ENCODE measurements at regions not wholly inside any gene's neighbourhood (a gene's known extent, or its start where the extent isn't known, plus 50 kb on each side); places are given as distances from the start of the nearest gene placed in this dataset.
"Not testable (repeated sequence)": the region's sequence is repeated elsewhere in the genome, so short reads cannot be mapped to it uniquely, and the experiment has no call there.

DNA sequence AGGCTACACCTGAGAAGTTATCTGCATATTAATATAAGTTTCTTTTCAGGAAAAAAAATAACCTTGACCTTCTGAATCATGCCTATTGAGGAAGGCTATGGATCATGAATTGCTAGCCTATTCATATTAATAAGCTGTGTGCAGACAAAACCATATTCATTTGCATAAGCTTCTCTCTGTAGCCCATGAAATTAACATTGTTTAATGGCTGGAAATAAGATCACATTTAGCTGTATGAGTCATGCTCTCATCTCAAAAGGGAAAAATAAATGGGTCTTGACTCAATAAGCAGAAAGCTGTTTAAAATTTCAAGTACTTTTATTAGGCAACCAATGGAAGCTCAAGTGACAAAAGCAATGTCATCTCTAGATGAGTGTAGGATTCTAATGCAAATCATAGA is 330.0 kb upstream of the DEPDC1 start:
- H3K27ac ChIP-seq (ENCODE audit: low read depth, low read length): no peak overlapping the region

DNA sequence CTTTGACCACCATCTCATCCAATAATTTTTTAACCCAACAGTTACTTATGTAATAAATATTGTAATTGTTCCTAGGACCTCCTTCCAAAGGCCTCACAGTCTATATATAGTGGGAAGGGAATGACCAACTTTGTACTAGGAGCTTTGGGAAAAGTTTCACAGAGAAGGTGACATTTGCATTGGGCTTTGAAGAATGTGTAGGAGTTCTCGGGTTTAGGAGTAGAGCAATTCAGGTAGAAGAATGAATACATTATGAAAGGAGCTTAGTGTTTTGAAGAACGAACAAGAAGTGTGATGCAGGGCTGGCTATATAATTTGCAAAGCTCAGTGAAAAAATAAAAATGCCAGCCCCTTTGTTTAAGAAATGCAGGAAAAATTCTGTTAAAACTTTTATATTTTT is 330.4 kb upstream of the DEPDC1 start:
- Histone ChIP-seq H3K27ac (ENCODE audit: low read depth, low read length) (no peak overlapping the region), H3K4me3 (ENCODE audit: low read length) (no peak overlapping the region), H3K36me3 (ENCODE audit: control insufficient read depth, insufficient read depth, low read length) (no peaks in the 10 kb centered on the region), H3K4me1 (ENCODE audit: control insufficient read depth, insufficient read depth, low read length) (no peaks in the 10 kb centered on the region), H3K27me3 (ENCODE audit: control insufficient read depth, insufficient read depth, low read length) (no peaks in the 10 kb centered on the region), H3K9ac (ENCODE audit: low read length) (no peak overlapping the region)

More for the DNA sequence above, 330.0 kb upstream of the DEPDC1 start:
- Histone ChIP-seq H3K9ac (ENCODE audit: low read length) (no peak overlapping the region), H3K4me3 (ENCODE audit: low read length) (no peak overlapping the region), H3K36me3 (ENCODE audit: control insufficient read depth, insufficient read depth, low read length) (no peaks in the 10 kb centered on the region), H3K27me3 (ENCODE audit: control insufficient read depth, insufficient read depth, low read length) (no peaks in the 10 kb centered on the region), H3K4me1 (ENCODE audit: control insufficient read depth, insufficient read depth, low read length) (no peaks in the 10 kb centered on the region)

DNA sequence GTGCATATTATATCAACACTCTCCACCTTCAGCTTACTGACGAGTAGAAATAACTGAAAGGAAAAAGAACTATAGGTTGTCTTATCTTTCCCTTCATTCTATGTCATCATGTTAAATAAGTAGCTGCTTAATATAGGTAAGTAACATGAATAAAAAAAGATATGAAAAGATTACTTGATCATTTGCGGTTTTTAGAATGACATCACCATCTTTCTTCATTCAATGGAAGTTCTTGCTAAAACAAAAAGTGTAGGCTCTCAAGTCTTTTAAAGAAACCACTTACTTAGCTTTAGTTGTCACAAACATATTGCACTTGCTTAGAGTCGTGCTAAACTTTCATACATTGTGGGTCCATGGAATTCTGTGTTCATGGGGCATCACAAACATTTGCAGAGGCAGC is 331.1 kb upstream of the DEPDC1 start:
- Histone ChIP-seq H3K4me3 (ENCODE audit: low read length) (no peak overlapping the region), H3K36me3 (ENCODE audit: control insufficient read depth, insufficient read depth, low read length) (no peaks in the 10 kb centered on the region), H3K4me1 (ENCODE audit: control insufficient read depth, insufficient read depth, low read length) (no peaks in the 10 kb centered on the region), H3K27me3 (ENCODE audit: control insufficient read depth, insufficient read depth, low read length) (no peaks in the 10 kb centered on the region), H3K9ac (ENCODE audit: low read length) (no peak overlapping the region), H3K27ac (ENCODE audit: low read depth, low read length) (no peak overlapping the region)

DNA sequence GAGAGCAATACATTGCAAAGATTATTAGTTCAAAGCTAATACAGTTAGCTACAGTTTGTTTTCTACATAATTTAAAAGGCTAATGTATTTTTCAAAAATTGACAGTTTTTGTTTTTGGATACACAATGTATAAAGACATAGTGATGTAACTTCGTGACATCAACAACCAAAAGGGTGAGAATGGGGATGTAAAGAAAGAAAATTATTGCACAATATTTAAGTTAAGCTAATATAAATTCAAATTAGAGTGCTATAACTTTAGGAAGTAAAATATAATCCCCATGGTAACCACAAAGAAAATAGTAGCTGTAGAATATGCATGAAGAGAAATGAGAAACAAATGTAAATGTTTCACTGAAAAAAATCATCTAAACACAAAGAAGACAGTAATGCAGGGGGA is 334.4 kb upstream of the DEPDC1 start:
- Histone ChIP-seq H3K4me1 (ENCODE audit: control insufficient read depth, insufficient read depth, low read length) (no peaks in the 10 kb centered on the region), H3K4me3 (ENCODE audit: low read length) (no peak overlapping the region), H3K36me3 (ENCODE audit: control insufficient read depth, insufficient read depth, low read length) (no peaks in the 10 kb centered on the region), H3K27me3 (ENCODE audit: control insufficient read depth, insufficient read depth, low read length) (no peaks in the 10 kb centered on the region), H3K27ac (ENCODE audit: low read depth, low read length) (no peak overlapping the region), H3K9ac (ENCODE audit: low read length) (no peak overlapping the region)

DNA sequence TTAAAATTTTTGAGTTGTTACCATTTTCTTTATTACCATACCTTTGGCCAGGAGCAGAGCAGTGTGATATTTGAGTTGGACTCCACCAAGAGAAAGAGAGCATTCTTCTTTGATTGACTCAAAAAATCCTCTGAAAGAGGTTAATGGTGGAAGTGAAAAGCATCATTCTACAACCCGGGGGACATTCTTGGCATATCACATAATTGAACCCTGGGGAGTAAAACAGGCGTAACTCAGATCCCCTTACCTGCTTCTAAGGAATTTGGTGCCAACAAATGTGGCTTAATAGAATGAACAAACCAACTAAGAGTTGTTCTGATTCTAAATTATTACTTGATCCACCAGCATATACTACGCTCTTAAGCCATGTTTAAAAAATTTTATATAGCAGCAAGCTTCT is 351.1 kb upstream of the DEPDC1 start:
- Histone ChIP-seq H3K4me3 (ENCODE audit: low read length) (no peak overlapping the region), H3K27me3 (ENCODE audit: control insufficient read depth, insufficient read depth, low read length) (no peaks in the 10 kb centered on the region), H3K27ac (ENCODE audit: low read depth, low read length) (no peak overlapping the region), H3K36me3 (ENCODE audit: control insufficient read depth, insufficient read depth, low read length) (no peaks in the 10 kb centered on the region), H3K9ac (ENCODE audit: low read length) (no peak overlapping the region), H3K4me1 (ENCODE audit: control insufficient read depth, insufficient read depth, low read length) (no peaks in the 10 kb centered on the region)

DNA sequence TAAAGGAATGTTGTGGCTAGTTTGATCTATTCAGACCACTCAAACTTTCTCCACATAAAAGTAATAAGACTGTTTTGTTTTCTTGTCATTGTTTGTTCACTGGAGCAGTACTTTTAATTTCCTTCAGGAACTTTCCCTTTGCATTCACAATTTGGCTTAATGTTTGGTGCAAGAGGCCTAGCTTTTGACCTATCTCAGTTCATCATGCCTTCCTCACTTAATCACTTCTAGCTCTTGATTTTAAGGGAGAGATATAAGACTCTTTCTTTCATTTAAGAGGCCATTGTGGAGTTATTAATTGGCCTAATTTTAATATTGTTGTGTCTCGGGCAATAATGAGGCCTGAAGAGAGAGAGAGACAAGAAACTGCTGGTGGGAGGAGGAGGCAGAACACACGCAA is 371.7 kb upstream of the DEPDC1 start:
- H3K4me3 ChIP-seq (ENCODE audit: low read length): no peak overlapping the region
- no peaks in the 10 kb centered on the region for H3K27me3 ChIP-seq (ENCODE audit: control insufficient read depth, insufficient read depth, low read length)
- H3K9ac ChIP-seq (ENCODE audit: low read length): no peak overlapping the region
- H3K4me1 ChIP-seq (ENCODE audit: control insufficient read depth, insufficient read depth, low read length): no peaks in the 10 kb centered on the region
- no peaks in the 10 kb centered on the region for H3K36me3 ChIP-seq (ENCODE audit: control insufficient read depth, insufficient read depth, low read length)
- H3K27ac ChIP-seq (ENCODE audit: low read depth, low read length): no peak overlapping the region

DNA sequence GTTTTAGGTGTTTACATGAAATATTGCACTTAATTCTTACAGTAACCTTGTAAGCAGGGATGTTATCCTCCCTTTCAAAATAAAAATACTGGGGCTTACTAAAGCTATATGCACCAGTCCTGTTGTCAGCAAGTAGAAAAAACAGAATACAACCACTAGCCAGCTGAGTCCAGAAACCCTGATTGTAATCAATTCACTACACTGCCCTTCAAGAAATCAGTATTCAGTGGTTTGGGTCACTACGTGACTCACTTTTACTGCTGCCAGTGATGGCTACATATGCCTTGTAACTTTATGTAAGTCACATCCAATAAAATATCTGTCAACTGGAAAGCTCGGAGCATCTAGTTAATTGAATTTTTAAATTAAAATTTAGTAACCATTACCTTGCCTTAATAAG is 376.3 kb upstream of the DEPDC1 start:
- Histone ChIP-seq H3K4me1 (ENCODE audit: control insufficient read depth, insufficient read depth, low read length) (no peaks in the 10 kb centered on the region), H3K36me3 (ENCODE audit: control insufficient read depth, insufficient read depth, low read length) (no peaks in the 10 kb centered on the region), H3K27me3 (ENCODE audit: control insufficient read depth, insufficient read depth, low read length) (no peaks in the 10 kb centered on the region), H3K9ac (ENCODE audit: low read length) (no peak overlapping the region), H3K27ac (ENCODE audit: low read depth, low read length) (no peak overlapping the region), H3K4me3 (ENCODE audit: low read length) (no peak overlapping the region)

DNA sequence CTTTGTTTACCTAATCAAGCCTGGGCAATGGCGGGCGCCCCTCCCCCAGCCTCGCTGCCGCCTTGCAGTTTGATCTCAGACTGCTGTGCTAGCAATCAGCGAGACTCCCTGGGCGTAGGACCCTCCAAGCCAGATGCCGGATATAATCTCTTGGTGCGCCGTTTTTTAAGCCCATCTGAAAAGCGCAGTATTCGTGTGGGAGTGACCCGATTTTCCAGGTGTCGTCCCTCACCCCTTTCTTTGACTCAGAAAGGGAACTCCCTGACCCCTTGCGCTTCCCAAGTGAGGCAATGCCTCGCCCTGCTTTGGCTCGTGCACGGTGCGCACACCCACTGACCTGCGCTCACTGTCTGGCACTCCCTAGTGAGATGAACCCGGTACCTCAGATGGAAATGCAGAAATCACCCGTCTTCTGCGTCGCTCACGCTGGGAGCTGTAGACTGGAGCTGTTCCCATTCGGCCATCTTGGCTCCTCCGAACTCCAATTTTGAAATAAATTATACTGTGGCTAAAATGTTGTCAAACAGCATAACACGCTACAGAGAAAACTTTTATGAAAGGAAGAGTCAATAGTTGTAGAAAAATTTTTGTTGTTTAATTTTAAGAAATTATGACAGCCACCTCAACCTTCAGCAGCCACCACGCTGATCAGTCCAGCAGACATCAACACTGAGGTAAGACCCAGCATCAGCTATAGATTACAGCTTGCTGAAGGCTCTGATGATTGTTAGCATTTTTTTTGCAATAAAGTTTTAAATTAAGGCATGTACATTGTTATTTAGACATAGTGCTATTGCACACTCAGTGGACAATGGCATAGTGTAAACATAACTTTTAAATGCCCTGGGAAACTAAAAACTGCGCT is 384.7 kb upstream of the DEPDC1 start:
- not testable (repeated sequence) for H3K27me3 ChIP-seq (ENCODE audit: control insufficient read depth, insufficient read depth, low read length); H3K36me3 ChIP-seq (ENCODE audit: control insufficient read depth, insufficient read depth, low read length); H3K27ac ChIP-seq (ENCODE audit: low read depth, low read length); H3K9ac ChIP-seq (ENCODE audit: low read length); H3K4me3 ChIP-seq (ENCODE audit: low read length); H3K4me1 ChIP-seq (ENCODE audit: control insufficient read depth, insufficient read depth, low read length)

DNA sequence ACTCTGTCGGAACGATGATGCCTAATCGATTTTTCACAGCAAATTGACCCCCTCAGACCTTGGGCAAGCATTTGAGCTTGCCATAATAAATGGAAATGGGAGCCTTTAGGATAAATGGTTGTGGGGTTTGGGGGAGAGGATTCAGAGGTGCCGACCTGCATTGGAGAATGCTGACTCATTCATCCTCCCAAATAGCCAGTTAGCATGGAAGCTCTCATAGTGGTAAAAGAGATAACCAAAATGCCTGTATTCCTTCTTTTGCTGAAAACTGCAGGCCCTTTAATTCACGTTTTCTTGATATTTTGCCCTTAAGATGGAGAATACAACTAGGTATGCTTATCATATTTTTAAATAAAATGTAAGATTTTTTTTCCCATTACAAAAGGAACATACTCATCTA is 392.6 kb upstream of the DEPDC1 start:
- Histone ChIP-seq H3K4me3 (ENCODE audit: low read length) (no peak overlapping the region), H3K27me3 (ENCODE audit: control insufficient read depth, insufficient read depth, low read length) (no peaks in the 10 kb centered on the region), H3K36me3 (ENCODE audit: control insufficient read depth, insufficient read depth, low read length) (no peaks in the 10 kb centered on the region), H3K4me1 (ENCODE audit: control insufficient read depth, insufficient read depth, low read length) (no peaks in the 10 kb centered on the region), H3K9ac (ENCODE audit: low read length) (no peak overlapping the region), H3K27ac (ENCODE audit: low read depth, low read length) (no peak overlapping the region)

DNA sequence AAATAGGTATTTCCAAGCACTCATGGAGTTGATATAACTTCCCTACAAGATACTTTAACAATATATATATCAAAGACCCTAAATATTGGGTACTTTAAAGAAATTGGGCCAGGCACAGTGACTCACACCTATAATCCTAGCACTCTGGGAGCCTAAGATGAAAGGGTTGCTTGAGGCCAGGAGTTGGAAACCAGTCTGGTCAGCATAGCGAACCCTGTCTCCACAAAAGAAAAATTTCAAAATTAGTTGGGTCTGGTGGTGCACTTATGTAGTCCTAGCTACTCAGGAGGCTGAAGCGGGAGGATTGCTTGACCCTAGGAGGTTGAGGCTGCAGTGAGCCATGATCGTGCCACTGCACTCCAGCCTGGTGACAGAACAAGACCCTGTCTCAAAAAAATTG is 393.9 kb upstream of the DEPDC1 start:
- no peaks in the 10 kb centered on the region for H3K27me3 ChIP-seq (ENCODE audit: control insufficient read depth, insufficient read depth, low read length)
- no peak overlapping the region for H3K4me3 ChIP-seq (ENCODE audit: low read length)
- no peak overlapping the region for H3K27ac ChIP-seq (ENCODE audit: low read depth, low read length)
- H3K4me1 ChIP-seq (ENCODE audit: control insufficient read depth, insufficient read depth, low read length): no peaks in the 10 kb centered on the region
- H3K9ac ChIP-seq (ENCODE audit: low read length): no peak overlapping the region
- H3K36me3 ChIP-seq (ENCODE audit: control insufficient read depth, insufficient read depth, low read length): no peaks in the 10 kb centered on the region

DNA sequence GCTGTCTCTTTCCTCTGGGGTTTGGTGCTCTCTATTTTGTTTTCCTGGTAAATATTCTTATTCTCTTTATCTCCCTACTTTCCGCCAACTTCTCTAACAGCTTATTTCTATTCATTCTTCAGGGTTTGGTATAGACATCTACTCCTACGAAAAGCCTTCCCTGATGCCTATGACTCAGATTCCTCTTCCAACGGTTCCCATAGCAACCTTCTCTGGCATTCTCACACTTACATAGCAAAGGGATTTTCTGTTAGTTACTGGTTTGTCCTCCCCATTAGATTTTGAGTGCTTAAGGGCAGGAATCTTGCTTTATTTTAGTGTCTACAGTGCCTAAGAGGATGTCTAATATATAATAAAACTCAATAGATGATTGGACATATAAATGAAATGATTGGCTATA is 407.6 kb upstream of the DEPDC1 start:
- H3K4me1 ChIP-seq (ENCODE audit: control insufficient read depth, insufficient read depth, low read length): no peaks in the 10 kb centered on the region
- H3K36me3 ChIP-seq (ENCODE audit: control insufficient read depth, insufficient read depth, low read length): no peaks in the 10 kb centered on the region
- no peaks in the 10 kb centered on the region for H3K27me3 ChIP-seq (ENCODE audit: control insufficient read depth, insufficient read depth, low read length)
- no peak overlapping the region for H3K9ac ChIP-seq (ENCODE audit: low read length)
- H3K27ac ChIP-seq (ENCODE audit: low read depth, low read length): no peak overlapping the region
- no peak overlapping the region for H3K4me3 ChIP-seq (ENCODE audit: low read length)

DNA sequence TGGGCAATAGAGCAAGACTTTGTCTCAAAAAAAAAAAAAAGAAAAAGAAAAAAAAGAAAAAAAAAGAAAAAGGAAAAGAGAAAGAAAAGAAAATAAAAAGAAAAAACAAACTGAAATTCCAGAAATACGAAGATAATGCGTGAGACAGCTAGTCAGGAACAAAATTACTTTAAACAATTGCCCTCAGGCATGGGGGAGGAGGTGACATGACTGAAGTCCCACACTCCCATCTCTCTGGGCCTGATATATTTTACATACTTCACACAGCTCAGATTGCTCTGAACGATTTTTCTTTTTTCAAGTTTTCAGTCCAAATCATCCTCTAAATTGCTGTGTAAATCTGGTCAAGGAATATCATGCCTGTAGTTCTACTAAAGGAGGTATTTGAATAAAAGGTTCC is 409.5 kb upstream of the DEPDC1 start:
- Histone ChIP-seq H3K36me3 (ENCODE audit: control insufficient read depth, insufficient read depth, low read length) (no peaks in the 10 kb centered on the region), H3K4me1 (ENCODE audit: control insufficient read depth, insufficient read depth, low read length) (no peaks in the 10 kb centered on the region), H3K4me3 (ENCODE audit: low read length) (no peak overlapping the region), H3K27me3 (ENCODE audit: control insufficient read depth, insufficient read depth, low read length) (no peaks in the 10 kb centered on the region), H3K9ac (ENCODE audit: low read length) (no peak overlapping the region), H3K27ac (ENCODE audit: low read depth, low read length) (no peak overlapping the region)

DNA sequence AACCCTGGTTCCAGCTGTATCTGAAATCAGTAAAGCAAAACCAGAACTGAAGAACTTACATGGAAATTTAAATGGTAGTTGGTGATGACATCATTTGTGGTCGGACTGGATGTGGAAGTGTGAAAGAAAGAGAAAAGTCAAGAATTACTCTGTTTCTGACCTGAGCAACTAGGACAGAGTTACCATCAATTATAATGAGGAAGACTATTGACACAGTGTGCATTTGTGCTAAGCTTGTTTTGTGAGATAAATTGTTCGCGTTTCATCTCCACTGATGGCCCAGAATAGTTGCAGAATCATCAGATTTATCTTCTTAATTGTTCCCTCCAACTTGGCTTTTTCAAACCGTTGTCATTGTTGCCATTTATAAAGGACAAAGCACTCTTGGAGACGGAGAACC is 410.6 kb upstream of the DEPDC1 start:
- no peaks in the 10 kb centered on the region for H3K36me3 ChIP-seq (ENCODE audit: control insufficient read depth, insufficient read depth, low read length)
- H3K4me1 ChIP-seq (ENCODE audit: control insufficient read depth, insufficient read depth, low read length): no peaks in the 10 kb centered on the region
- no peak overlapping the region for H3K9ac ChIP-seq (ENCODE audit: low read length)
- H3K27ac ChIP-seq (ENCODE audit: low read depth, low read length): no peak overlapping the region
- H3K4me3 ChIP-seq (ENCODE audit: low read length): no peak overlapping the region
- no peaks in the 10 kb centered on the region for H3K27me3 ChIP-seq (ENCODE audit: control insufficient read depth, insufficient read depth, low read length)
